HepG2 (cell line): ENCODE measurements at regions not wholly inside any gene's neighbourhood (a gene's known extent, or its start where the extent isn't known, plus 50 kb on each side); places are given as distances from the start of the nearest gene placed in this dataset.

Source experiments
- ATAC-seq: fragments of 200-7000 bp; cut with Tn5 transposase; 3 replicates; pipeline ENCODE4 v1.9.1; 2020; ENCODE audit warnings: mild to moderate bottlenecking, moderate library complexity
- BruUV-seq: library from RNA; stranded (reverse); fragments of 400-500 nt; replicated peaks from 2 replicates; lab custom pipeline; 2021; lab: Mats Ljungman, UMichigan
- CTCF ChIA-PET: fragments of 300-600 bp; formaldehyde crosslinking; extraction: SDS; loops from one replicate; lab custom pipeline; 2021; ENCODE audit warnings: low total read pairs, inconsistent platforms, low intra/inter-chr PET ratio; lab: Yijun Ruan, JAX
- POLR2A ChIA-PET: fragments of 350-600 bp; sonication (Branson Sonifier 250); formaldehyde crosslinking; loops from one replicate; lab custom pipeline; 2020; ENCODE audit warnings: antibody characterized with exemption, inconsistent platforms; lab: Yijun Ruan, JAX
- DNase-seq: peaks from one replicate; pipeline ENCODE4 v3.0.0-alpha.2; 2015; ENCODE audit warnings: low spot score
- FAIRE-seq: peaks from 3 replicates; lab custom pipeline; 2011; peaks lifted over from hg19 to GRCh38; lab: Jason Lieb, UNC
- H2AFZ ChIP-seq: one replicate; pipeline ENCODE4 v1.6.1; 2011; ENCODE audit warnings: low read length, inconsistent platforms
- H3K27ac ChIP-seq: fragments of 300-600 bp; 3 replicates; pipeline ENCODE4 v1.8.0; 2011; ENCODE audit warnings: mixed run types, mild to moderate bottlenecking, mixed read lengths, low read length, inconsistent platforms; ENCODE audit not compliant: insufficient read depth; ENCODE audit errors: extremely low read length
- H3K27me3 ChIP-seq, 2 experiments: fragments of 200-600 bp in 1 of 2; 2 replicates in 1 of 2; 3 replicates in 1 of 2; pipeline versions ENCODE4 v1.6.0 to v1.8.0; 2011; ENCODE audit warnings: low read length in 2 of 2, mild to moderate bottlenecking in 2 of 2, moderate library complexity in 2 of 2, inconsistent platforms in 1 of 2; ENCODE audit not compliant: insufficient read depth in 2 of 2, control insufficient read depth in 1 of 2
- H3K36me3 ChIP-seq, 2 experiments: fragments of 200-600 bp in 1 of 2; replicated peaks in 1 of 2; 2 replicates in 1 of 2; 3 replicates in 1 of 2; pipeline versions ENCODE4 v1.5.1 to v1.8.0; 2011; ENCODE audit warnings: low read length in 2 of 2, inconsistent platforms in 1 of 2; ENCODE audit not compliant: insufficient read depth in 2 of 2, control insufficient read depth in 1 of 2
- H3K4me1 ChIP-seq: 2 replicates; pipeline ENCODE4 v1.5.1; 2012; ENCODE audit warnings: low read length, inconsistent platforms; ENCODE audit not compliant: insufficient read depth
- H3K4me2 ChIP-seq: 2 replicates; pipeline ENCODE4 v1.6.0; 2011; ENCODE audit warnings: low read depth, low read length, inconsistent platforms
- H3K4me3 ChIP-seq, 3 experiments: fragments of 200-600 bp in 1 of 3; sonication (generic), shearing (Covaris generic) in 1 of 3; replicated peaks in 1 of 3; 2 replicates each; pipeline ENCODE4 v1.5.1; 2011 to 2016; ENCODE audit warnings: low read length in 3 of 3, inconsistent platforms in 2 of 3, low read depth in 2 of 3, mild to moderate bottlenecking in 2 of 3, control low read depth in 1 of 3, mixed read lengths in 1 of 3; ENCODE audit not compliant: insufficient read depth in 1 of 3
- H3K79me2 ChIP-seq: one replicate; pipeline ENCODE4 v1.6.1; 2011; ENCODE audit warnings: low read length, inconsistent platforms; ENCODE audit not compliant: insufficient read depth
- H3K9ac ChIP-seq: 2 replicates; pipeline ENCODE4 v1.6.0; 2011; ENCODE audit warnings: mild to moderate bottlenecking, low read depth, low read length, inconsistent platforms; ENCODE audit not compliant: insufficient read depth
- H3K9me3 ChIP-seq: 2 replicates; pipeline ENCODE4 v1.5.1; 2012; ENCODE audit warnings: mild to moderate bottlenecking, low read length
- H4K20me1 ChIP-seq: 2 replicates; pipeline ENCODE4 v1.6.0; 2011; ENCODE audit warnings: inconsistent platforms, mild to moderate bottlenecking, low read length, moderate library complexity; ENCODE audit not compliant: insufficient read depth
- ARHGAP35 ChIP-seq: sonication (generic); formaldehyde crosslinking; IDR thresholded peaks from 2 replicates; pipeline ENCODE4 v1.9.0; 2022; ENCODE audit warnings: mild to moderate bottlenecking, inconsistent platforms, moderate library complexity, missing genetic modification reagents, borderline replicate concordance
- BCL6 ChIP-seq: IDR thresholded peaks from 2 replicates; pipeline ENCODE4 v1.6.1; 2016; ENCODE audit warnings: missing genetic modification reagents, missing compliant biosample characterization
- CHD4 ChIP-seq: fragments of 200-600 bp; sonication (generic); IDR thresholded peaks from 2 replicates; pipeline ENCODE4 v1.7.0; 2017; ENCODE audit warnings: mild to moderate bottlenecking, low read length, borderline replicate concordance
- DNMT3B ChIP-seq: conservative IDR thresholded peaks from 2 replicates; pipeline ENCODE4 v1.6.1; 2016; ENCODE audit warnings: missing biosample characterization, control low read depth
- FOXA1 ChIP-seq, 2 experiments: fragments of 450-650 bp in 1 of 2; sonication (generic) in 1 of 2; formaldehyde crosslinking in 1 of 2; IDR thresholded peaks; 2 replicates each; pipeline versions ENCODE4 v1.4.0 to v1.6.1; 2016 to 2020; ENCODE audit warnings: missing genetic modification reagents in 1 of 2
- HOXD1 ChIP-seq: sonication (generic); formaldehyde crosslinking; IDR thresholded peaks from 2 replicates; pipeline ENCODE4 v1.5.0; 2020; ENCODE audit warnings: missing genetic modification reagents
- MYPOP ChIP-seq: sonication (generic); formaldehyde crosslinking; IDR thresholded peaks from 2 replicates; pipeline ENCODE4 v1.8.1; 2023; ENCODE audit warnings: mild to moderate bottlenecking, moderate library complexity, missing genetic modification reagents
- PHF21A ChIP-seq: sonication (generic); formaldehyde crosslinking; IDR thresholded peaks from 2 replicates; pipeline ENCODE4 v1.5.0; 2020; ENCODE audit warnings: mild to moderate bottlenecking, missing genetic modification reagents
- RCOR2 ChIP-seq: IDR thresholded peaks from 2 replicates; pipeline ENCODE4 v1.6.1; 2016; ENCODE audit warnings: missing biosample characterization, missing genetic modification reagents
- SCMH1 ChIP-seq: sonication (generic); formaldehyde crosslinking; IDR thresholded peaks from 2 replicates; pipeline ENCODE4 v1.9.0; 2021; ENCODE audit warnings: missing genetic modification reagents, mild to moderate bottlenecking, borderline replicate concordance
- SMAD1 ChIP-seq: sonication (generic); formaldehyde crosslinking; IDR thresholded peaks from 2 replicates; pipeline ENCODE4 v1.4.0; 2020; ENCODE audit warnings: missing genetic modification reagents, low read depth, mild to moderate bottlenecking, borderline replicate concordance
- SMAD9 ChIP-seq: sonication (generic); formaldehyde crosslinking; IDR thresholded peaks from 2 replicates; pipeline ENCODE4 v1.5.1; 2020; ENCODE audit warnings: mild to moderate bottlenecking, missing genetic modification reagents
- TFAP4 ChIP-seq: sonication (generic); IDR thresholded peaks from 2 replicates; pipeline ENCODE4 v1.6.1; 2016; ENCODE audit warnings: low read depth, borderline replicate concordance
- THAP9 ChIP-seq: sonication (generic); formaldehyde crosslinking; IDR thresholded peaks from 2 replicates; pipeline ENCODE4; 2020; ENCODE audit warnings: missing genetic modification reagents, mild to moderate bottlenecking, borderline replicate concordance
- ZFP36 ChIP-seq: fragments of 150-350 bp; IDR thresholded peaks from 2 replicates; pipeline ENCODE4 v1.6.1; 2018; ENCODE audit warnings: borderline replicate concordance, low read length, low read depth; ENCODE audit not compliant: partially characterized antibody
- ZFP91 ChIP-seq: sonication (generic); formaldehyde crosslinking; IDR thresholded peaks from 2 replicates; pipeline ENCODE4 v1.9.0; 2022; ENCODE audit warnings: missing genetic modification reagents, mild to moderate bottlenecking, borderline replicate concordance
- ZKSCAN8 ChIP-seq: IDR thresholded peaks from 2 replicates; pipeline ENCODE4 v1.6.1; 2016; ENCODE audit warnings: borderline replicate concordance, missing genetic modification reagents, missing compliant biosample characterization
- ZNF138 ChIP-seq: sonication (generic); formaldehyde crosslinking; IDR thresholded peaks from 2 replicates; pipeline ENCODE4 v1.5.0; 2020; ENCODE audit warnings: mild to moderate bottlenecking, low read depth, missing genetic modification reagents
- ZNF570 ChIP-seq: sonication (generic); formaldehyde crosslinking; IDR thresholded peaks from 2 replicates; pipeline ENCODE4 v1.4.0; 2020; ENCODE audit warnings: mild to moderate bottlenecking, missing genetic modification reagents, borderline replicate concordance
- ZNF720 ChIP-seq: sonication (generic); formaldehyde crosslinking; IDR thresholded peaks from 2 replicates; pipeline ENCODE4 v1.4.0; 2020; ENCODE audit warnings: missing genetic modification reagents
- WGBS: methylation state at CpG from one replicate; pipeline ENCODE4 v1.1.6; 2017; ENCODE audit warnings: low lambda C conversion rate; 5-methylcytosine and 5-hydroxymethylcytosine counted together
- in situ Hi-C: cut with HindIII; loops from 2 replicates; pipeline ENCODE4 v1.10.0; 2017; ENCODE audit warnings: low pct_unique_long_range_greater_than_20kb; ENCODE audit not compliant: extremely low pct_ligation_motif_present
- intact Hi-C: fragments of 100-400 bp; cut with micrococcal nuclease; formaldehyde crosslinking; loops from one replicate; pipeline ENCODE4 v1.10.0; 2022; ENCODE audit not compliant: unreplicated experiment

- TF ChIP-seq TFAP4 = no peak
- TF ChIP-seq THAP9 = no peak
- no peak for TF ChIP-seq CHD4
- no peak for TF ChIP-seq RCOR2 (CRISPR knock-in tag)
- TF ChIP-seq ZFP36 = no peak
- TF ChIP-seq MYPOP = no peak
- TF ChIP-seq ARHGAP35 (CRISPR knock-in tag) = no peak
- TF ChIP-seq ZNF720 (CRISPR knock-in tag) = no peak
- TF ChIP-seq SMAD9 (CRISPR knock-in tag) = no peak
- TF ChIP-seq PHF21A (CRISPR knock-in tag) = no peak
- TF ChIP-seq BCL6 (CRISPR knock-in tag) = no peak
- no peak for TF ChIP-seq ZKSCAN8 (CRISPR knock-in tag)
- TF ChIP-seq ZNF138 = no peak
- no peak for TF ChIP-seq DNMT3B (CRISPR knock-in tag)
- no peak for TF ChIP-seq SMAD1 (CRISPR knock-in tag)
- TF ChIP-seq ZFP91 (CRISPR knock-in tag) = no peak
- TF ChIP-seq SCMH1 = no peak
- no peak for TF ChIP-seq FOXA1 (IDR thresholded peaks at IDR 0.05)
- TF ChIP-seq FOXA1 (CRISPR knock-in tag; IDR thresholded peaks at IDR 0.05) = no peak
- TF ChIP-seq ZNF570 (CRISPR knock-in tag) = no peak
- no peak for TF ChIP-seq HOXD1 (CRISPR knock-in tag)
- ATAC-seq (no peak), FAIRE-seq (no peak), DNase-seq (no peak)
- POLR2A ChIA-PET = no interaction called here
- H4K20me1 ChIP-seq = no peaks in the 10 kb centered on the region
- intact Hi-C loops = no loop called here
- no peak overlapping the region for H3K9ac ChIP-seq
- no peaks in the 10 kb centered on the region for H3K4me1 ChIP-seq
- no peak overlapping the region for H3K27ac ChIP-seq
- peaks cover 0 to 44% of the 10 kb centered on the region in 2 experiments for H3K27me3 ChIP-seq
- no peak overlapping the region for H3K4me3 ChIP-seq
- H3K36me3 ChIP-seq = no peaks in the 10 kb centered on the region
- no peaks in the 10 kb centered on the region for H3K79me2 ChIP-seq
- H3K4me2 ChIP-seq = no peak overlapping the region
- in situ Hi-C loops = no loop called here
- CTCF ChIA-PET = no interaction called here
- WGBS = 4% methylated on average over 5 of the region's 5 CpGs
- no peak overlapping the region for H2AFZ ChIP-seq
- BruUV-seq = no TSS peak
- H3K9me3 ChIP-seq = no peaks in the 10 kb centered on the region
Observed at GRCh38 chr6:169045486-169045885, 208.2 kb downstream of the THBS2 start.
